Fibroblast of the aortic adventitia (primary cell): ENCODE measurements at regions not wholly inside any gene's neighbourhood (a gene's known extent, or its start where the extent isn't known, plus 50 kb on each side); places are given as distances from the start of the nearest gene placed in this dataset.

Experiments used
- DNase-seq: peaks from one replicate; pipeline ENCODE4 v3.0.0-alpha.2; 2010; ENCODE audit warnings: low read depth
- H3K4me3 ChIP-seq: 2 replicates; pipeline ENCODE4 v1.5.1; 2011; ENCODE audit warnings: low read depth, mild to moderate bottlenecking, control low read depth, low read length, moderate library complexity
- CTCF ChIP-seq: IDR thresholded peaks from 2 replicates; pipeline ENCODE4 v1.5.1; 2011; ENCODE audit warnings: mild to moderate bottlenecking, low read length, control low read depth, inconsistent platforms; ENCODE audit not compliant: insufficient read depth

- no peak for TF ChIP-seq CTCF
- no peak for DNase-seq
- no peak overlapping the region for H3K4me3 ChIP-seq
Measured at GRCh38 chr18:73992242-73993022, 155.2 kb downstream of the FBXO15 start.

- no peak overlapping the region for H3K4me3 ChIP-seq
- DNase-seq: no peak
- no peak for TF ChIP-seq CTCF
Measured at GRCh38 chr18:73991570-73991969, 156.1 kb downstream of the FBXO15 start.

GRCh38 chr18:73990258-73990657, 157.4 kb downstream of the FBXO15 start:
- H3K4me3 ChIP-seq: no peak overlapping the region
- no peak for TF ChIP-seq CTCF
- no peak for DNase-seq

GRCh38 chr18:73987247-73987980, 160.2 kb downstream of the FBXO15 start:
- H3K4me3 ChIP-seq: no peak overlapping the region
- DNase-seq: peak; percentile 32
- no peak for TF ChIP-seq CTCF

- TF ChIP-seq CTCF: no peak
- no peak for DNase-seq
- H3K4me3 ChIP-seq: no peak overlapping the region
Measured at GRCh38 chr18:73986711-73987110, 160.9 kb downstream of the FBXO15 start.

- DNase-seq: no peak
- no peak for TF ChIP-seq CTCF
Measured at GRCh38 chr18:73985855-73986625, 161.6 kb downstream of the FBXO15 start.

More at GRCh38 chr18:73985855-73986625, 161.6 kb downstream of the FBXO15 start:
- no peak overlapping the region for H3K4me3 ChIP-seq
